ENCODE measurements at regions not wholly inside any gene's neighbourhood (a gene's known extent, or its start where the extent isn't known, plus 50 kb on each side); places are given as distances from the start of the nearest gene placed in this dataset.

- TF ChIP-seq, protein P1, sequence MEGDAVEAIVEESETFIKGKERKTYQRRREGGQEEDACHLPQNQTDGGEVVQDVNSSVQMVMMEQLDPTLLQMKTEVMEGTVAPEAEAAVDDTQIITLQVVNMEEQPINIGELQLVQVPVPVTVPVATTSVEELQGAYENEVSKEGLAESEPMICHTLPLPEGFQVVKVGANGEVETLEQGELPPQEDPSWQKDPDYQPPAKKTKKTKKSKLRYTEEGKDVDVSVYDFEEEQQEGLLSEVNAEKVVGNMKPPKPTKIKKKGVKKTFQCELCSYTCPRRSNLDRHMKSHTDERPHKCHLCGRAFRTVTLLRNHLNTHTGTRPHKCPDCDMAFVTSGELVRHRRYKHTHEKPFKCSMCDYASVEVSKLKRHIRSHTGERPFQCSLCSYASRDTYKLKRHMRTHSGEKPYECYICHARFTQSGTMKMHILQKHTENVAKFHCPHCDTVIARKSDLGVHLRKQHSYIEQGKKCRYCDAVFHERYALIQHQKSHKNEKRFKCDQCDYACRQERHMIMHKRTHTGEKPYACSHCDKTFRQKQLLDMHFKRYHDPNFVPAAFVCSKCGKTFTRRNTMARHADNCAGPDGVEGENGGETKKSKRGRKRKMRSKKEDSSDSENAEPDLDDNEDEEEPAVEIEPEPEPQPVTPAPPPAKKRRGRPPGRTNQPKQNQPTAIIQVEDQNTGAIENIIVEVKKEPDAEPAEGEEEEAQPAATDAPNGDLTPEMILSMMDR (IDR thresholded peaks at IDR 0.05; ENCODE audit: insufficient read depth, low read depth, low read length, missing control alignments) = no peak
- H3K4me3 ChIP-seq (ENCODE audit: low read depth, low read length) = no peak overlapping the region
- DNase-seq (ENCODE audit: low read depth) = no peak
These were observed 116.1 kb downstream of the PSMG1 start for GRCh38 chr21:39066829-39067780.

GRCh38 chr21:39065917-39066316 is 117.3 kb downstream of the PSMG1 start:
- no peak overlapping the region for H3K4me3 ChIP-seq (ENCODE audit: low read depth, low read length)
- TF ChIP-seq, protein P1 (IDR thresholded peaks at IDR 0.05; ENCODE audit: insufficient read depth, low read depth, low read length, missing control alignments) = no peak
- DNase-seq (ENCODE audit: low read depth) = no peak

- no peak for DNase-seq (ENCODE audit: low read depth)
- H3K4me3 ChIP-seq (ENCODE audit: low read depth, low read length) = no peak overlapping the region
- TF ChIP-seq, protein P1 (IDR thresholded peaks at IDR 0.05; ENCODE audit: insufficient read depth, low read depth, low read length, missing control alignments) = no peak
These were observed 118.8 kb downstream of the PSMG1 start for GRCh38 chr21:39064325-39065012.

- H3K4me3 ChIP-seq (ENCODE audit: low read depth, low read length) = no peak overlapping the region
- TF ChIP-seq, protein P1 (IDR thresholded peaks at IDR 0.05; ENCODE audit: insufficient read depth, low read depth, low read length, missing control alignments) = no peak
- DNase-seq (ENCODE audit: low read depth) = no peak
These were observed 119.7 kb downstream of the PSMG1 start for GRCh38 chr21:39063517-39063916.

DNA sequence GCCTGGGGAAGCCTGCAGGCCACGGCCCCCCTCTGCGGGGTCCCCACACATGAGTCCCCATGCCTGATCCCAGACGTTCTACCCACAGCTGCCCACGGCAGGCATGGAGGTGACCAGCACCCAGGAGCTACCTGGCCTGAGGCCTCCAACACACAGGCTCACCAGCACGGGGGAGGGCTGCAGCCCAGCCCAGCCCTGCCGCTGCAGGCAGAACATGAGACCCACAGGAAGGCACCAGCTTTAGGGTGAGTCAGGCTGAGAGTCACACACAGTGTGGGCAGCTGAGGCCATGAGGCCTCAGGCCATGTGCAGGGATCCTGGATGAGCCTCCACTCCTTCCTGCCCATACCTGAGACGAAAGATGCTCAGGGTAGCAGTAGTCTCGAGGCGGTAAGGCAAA is 121.1 kb downstream of the PSMG1 start:
- DNase-seq (ENCODE audit: low read depth) = no peak
- no peak overlapping the region for H3K4me3 ChIP-seq (ENCODE audit: low read depth, low read length)
- TF ChIP-seq, protein P1 (IDR thresholded peaks at IDR 0.05; ENCODE audit: insufficient read depth, low read depth, low read length, missing control alignments) = no peak

GRCh38 chr21:39061766-39062165 is 121.5 kb downstream of the PSMG1 start:
- no peak overlapping the region for H3K4me3 ChIP-seq (ENCODE audit: low read depth, low read length)
- no peak for DNase-seq (ENCODE audit: low read depth)
- TF ChIP-seq, protein P1 (IDR thresholded peaks at IDR 0.05; ENCODE audit: insufficient read depth, low read depth, low read length, missing control alignments) = no peak

Data from GM12865 (cell line).